ENCODE measurements at regions not wholly inside any gene's neighbourhood (a gene's known extent, or its start where the extent isn't known, plus 50 kb on each side); places are given as distances from the start of the nearest gene placed in this dataset.

DNA sequence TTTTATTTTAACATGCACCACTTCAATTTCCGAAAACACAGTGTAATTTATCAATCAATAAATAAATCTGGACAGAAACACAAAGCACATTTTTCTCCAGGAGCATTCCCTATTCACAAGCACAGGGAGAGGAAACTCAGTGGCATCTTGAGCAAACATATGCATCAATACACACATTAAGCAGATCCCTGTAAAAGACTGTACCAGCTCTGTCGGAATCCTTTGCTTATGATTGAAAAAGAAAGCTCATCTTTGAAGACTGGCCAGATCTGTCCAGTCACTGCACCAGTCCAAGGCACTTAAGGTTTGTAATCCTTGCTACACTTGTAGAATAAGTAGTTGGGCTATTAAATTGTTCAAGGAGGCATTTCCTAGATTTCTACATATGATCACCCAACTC lies 343.9 kb downstream of the BMPER start:
- no peak overlapping the region for H3K4me3 ChIP-seq (ENCODE audit: low read depth, low read length)
- TF ChIP-seq, protein P1, sequence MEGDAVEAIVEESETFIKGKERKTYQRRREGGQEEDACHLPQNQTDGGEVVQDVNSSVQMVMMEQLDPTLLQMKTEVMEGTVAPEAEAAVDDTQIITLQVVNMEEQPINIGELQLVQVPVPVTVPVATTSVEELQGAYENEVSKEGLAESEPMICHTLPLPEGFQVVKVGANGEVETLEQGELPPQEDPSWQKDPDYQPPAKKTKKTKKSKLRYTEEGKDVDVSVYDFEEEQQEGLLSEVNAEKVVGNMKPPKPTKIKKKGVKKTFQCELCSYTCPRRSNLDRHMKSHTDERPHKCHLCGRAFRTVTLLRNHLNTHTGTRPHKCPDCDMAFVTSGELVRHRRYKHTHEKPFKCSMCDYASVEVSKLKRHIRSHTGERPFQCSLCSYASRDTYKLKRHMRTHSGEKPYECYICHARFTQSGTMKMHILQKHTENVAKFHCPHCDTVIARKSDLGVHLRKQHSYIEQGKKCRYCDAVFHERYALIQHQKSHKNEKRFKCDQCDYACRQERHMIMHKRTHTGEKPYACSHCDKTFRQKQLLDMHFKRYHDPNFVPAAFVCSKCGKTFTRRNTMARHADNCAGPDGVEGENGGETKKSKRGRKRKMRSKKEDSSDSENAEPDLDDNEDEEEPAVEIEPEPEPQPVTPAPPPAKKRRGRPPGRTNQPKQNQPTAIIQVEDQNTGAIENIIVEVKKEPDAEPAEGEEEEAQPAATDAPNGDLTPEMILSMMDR (IDR thresholded peaks at IDR 0.05; ENCODE audit: low read depth, low read length): no peak
- no peak for DNase-seq (ENCODE audit: low read depth, low spot score)
- in situ Hi-C loops (cut with HindIII; ENCODE audit: low sequenced_read_pairs): no loop called here

DNA sequence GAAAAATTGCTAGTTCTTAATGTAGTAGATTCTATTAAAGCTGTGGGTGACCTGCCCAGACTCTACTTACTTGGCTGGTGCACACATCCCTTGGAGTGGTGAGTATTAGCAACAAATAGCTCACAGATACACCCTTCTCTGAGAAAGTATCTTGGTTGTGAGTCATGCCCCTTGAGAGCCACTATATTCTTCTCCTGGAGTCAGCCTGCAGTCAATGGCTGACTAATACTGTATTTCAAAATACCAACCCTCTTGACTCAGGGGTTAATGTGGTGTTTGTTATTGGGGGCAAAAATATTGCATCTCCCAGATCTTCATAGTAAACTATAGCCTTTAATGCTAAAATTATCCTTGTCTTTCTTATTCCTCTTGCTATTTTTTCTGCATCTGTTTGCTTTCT lies 354.9 kb downstream of the BMPER start:
- H3K4me3 ChIP-seq (ENCODE audit: low read depth, low read length): no peak overlapping the region
- TF ChIP-seq, protein P1 (IDR thresholded peaks at IDR 0.05; ENCODE audit: low read depth, low read length): no peak
- peak; percentile 92 for DNase-seq (ENCODE audit: low read depth, low spot score)
- in situ Hi-C loops (cut with HindIII; ENCODE audit: low sequenced_read_pairs): no loop called here

DNA sequence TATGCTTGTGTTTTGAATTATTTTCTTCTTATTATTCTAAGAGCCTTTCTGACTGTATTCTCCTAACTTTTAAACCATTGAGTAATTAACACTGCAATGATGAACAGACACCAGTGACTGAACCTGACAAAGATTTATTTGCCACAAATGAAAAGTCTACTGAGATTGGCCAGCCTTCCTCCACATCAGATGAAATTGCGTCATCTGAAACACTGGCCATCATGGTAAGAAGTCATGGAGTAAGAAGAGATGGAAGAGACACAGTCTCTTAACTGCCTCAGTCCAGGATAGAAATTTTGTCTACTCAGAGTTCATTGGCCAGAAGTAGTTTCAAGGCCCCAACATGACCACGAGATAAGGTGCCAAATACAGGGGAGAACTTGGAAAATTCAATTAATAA lies 357.8 kb downstream of the BMPER start:
- TF ChIP-seq, protein P1 (IDR thresholded peaks at IDR 0.05; ENCODE audit: low read depth, low read length): no peak
- DNase-seq (ENCODE audit: low read depth, low spot score): no peak
- in situ Hi-C loops (cut with HindIII; ENCODE audit: low sequenced_read_pairs): no loop called here
- H3K4me3 ChIP-seq (ENCODE audit: low read depth, low read length): no peak overlapping the region

DNA sequence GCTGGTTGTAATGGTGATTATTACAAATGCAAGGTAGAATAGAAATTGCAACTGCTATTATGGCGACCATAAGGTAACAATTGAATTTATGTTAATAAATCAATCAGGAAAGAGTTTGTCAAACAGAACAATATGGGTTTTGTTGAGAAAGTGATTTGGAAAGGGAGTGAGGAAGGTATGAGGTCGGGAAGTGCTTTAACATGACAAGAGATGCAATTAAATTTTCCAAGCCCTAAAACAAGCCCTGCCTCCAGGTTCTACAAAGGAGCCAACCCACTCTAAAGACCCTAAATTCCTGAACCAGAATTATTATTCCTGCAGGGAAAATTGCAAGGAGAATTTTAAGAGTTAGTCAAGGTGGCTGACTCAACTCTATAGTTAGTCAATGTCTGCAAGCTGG lies 363.7 kb downstream of the BMPER start:
- in situ Hi-C loops (cut with HindIII; ENCODE audit: low sequenced_read_pairs): no loop called here
- TF ChIP-seq, protein P1 (IDR thresholded peaks at IDR 0.05; ENCODE audit: low read depth, low read length): no peak
- H3K4me3 ChIP-seq (ENCODE audit: low read depth, low read length): no peak overlapping the region
- DNase-seq (ENCODE audit: low read depth, low spot score): no peak

GRCh38 chr7:34275624-34276023 lies 370.3 kb downstream of the BMPER start:
- no peak for DNase-seq (ENCODE audit: low read depth, low spot score)
- in situ Hi-C loops (cut with HindIII; ENCODE audit: low sequenced_read_pairs): no loop called here
- TF ChIP-seq, protein P1 (IDR thresholded peaks at IDR 0.05; ENCODE audit: low read depth, low read length): no peak
- H3K4me3 ChIP-seq (ENCODE audit: low read depth, low read length): no peak overlapping the region

DNA sequence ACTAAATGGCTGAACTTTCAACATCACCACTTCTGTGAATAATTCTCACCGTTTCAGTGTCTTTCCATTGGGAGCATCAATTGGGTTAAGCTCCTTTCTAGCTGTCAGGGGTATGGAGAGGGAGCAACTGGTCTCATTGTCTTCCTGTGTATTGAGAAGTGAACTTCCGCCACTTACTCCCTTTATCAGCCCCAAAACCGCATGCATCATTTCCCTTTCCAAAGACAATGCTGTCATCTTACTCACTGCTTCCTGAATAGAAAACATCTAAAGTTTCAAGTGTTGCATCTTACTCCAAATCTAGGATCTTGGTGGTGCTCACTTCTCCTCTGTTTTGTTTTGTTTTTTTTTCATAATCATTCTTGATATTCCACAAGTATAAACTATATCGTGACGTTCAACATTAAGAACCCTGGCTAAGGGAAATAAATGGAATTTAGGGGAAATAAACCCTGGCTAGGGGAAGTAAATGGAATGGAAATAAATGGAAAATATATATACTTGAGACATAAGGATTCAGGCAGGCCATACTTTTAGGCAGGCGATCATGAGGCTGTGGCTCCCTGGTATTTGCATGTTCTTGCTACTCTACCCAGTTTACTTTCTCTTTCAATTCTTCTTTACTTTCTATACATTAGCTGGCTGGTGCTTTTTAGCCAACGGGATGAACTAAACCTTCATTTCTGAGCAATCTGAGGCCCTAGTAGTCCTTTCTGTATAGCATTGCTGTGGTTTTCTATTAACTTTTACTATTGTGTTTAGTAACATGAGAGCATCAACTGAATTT lies 371.9 kb downstream of the BMPER start:
- peak; percentile 32 for DNase-seq (ENCODE audit: low read depth, low spot score)
- no peak overlapping the region for H3K4me3 ChIP-seq (ENCODE audit: low read depth, low read length)
- TF ChIP-seq, protein P1 (IDR thresholded peaks at IDR 0.05; ENCODE audit: low read depth, low read length): no peak
- in situ Hi-C loops (cut with HindIII; ENCODE audit: low sequenced_read_pairs): no loop called here

Data from astrocyte of the spinal cord (primary cell).